ENCODE measurements at regions not wholly inside any gene's neighbourhood (a gene's known extent, or its start where the extent isn't known, plus 50 kb on each side); places are given as distances from the start of the nearest gene placed in this dataset.

DNA sequence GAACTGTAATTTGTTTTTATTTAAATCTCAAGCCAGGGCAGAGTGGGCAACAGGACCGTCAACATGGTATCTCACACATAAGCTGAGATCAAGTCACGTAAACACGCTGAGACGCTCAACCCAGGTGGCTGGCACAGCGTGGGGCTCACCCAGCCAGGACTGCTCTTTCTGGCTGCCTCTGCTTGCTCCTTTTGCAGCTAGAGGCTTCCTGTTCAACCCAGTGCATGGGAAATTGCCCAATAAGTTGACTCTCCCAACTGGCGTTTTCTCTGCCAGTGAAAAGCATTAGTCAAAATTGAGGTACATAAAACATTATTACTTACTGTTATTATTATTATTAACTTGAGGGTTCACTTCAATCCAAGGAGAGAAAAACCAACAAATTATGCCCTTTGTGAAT, 398.1 kb downstream of the NR2F2 start:
- no peaks in the 10 kb centered on the region for H3K4me1 ChIP-seq (ENCODE audit: insufficient read depth, low read length)
- ChIA-PET POLR2A (no interaction called here), CTCF (ENCODE audit: low intra/inter-chr PET ratio, low total read pairs) (no interaction called here)
- H3K79me2 ChIP-seq (ENCODE audit: insufficient read depth, low read length), result no peaks in the 10 kb centered on the region
- intact Hi-C loops (cut with micrococcal nuclease; ENCODE audit: unreplicated experiment), result no loop called here
- no peaks in the 10 kb centered on the region for H3K36me3 ChIP-seq (replicated peaks in 1 of 2; ENCODE audit: control insufficient read depth in 1 of 2, insufficient read depth in 2 of 2, low read length in 2 of 2)
- H3K9ac ChIP-seq (ENCODE audit: insufficient read depth, low read depth, low read length), result no peak overlapping the region
- no peak for FAIRE-seq
- no peak for ATAC-seq
- WGBS (ENCODE audit: low lambda C conversion rate), result 6% methylated on average over 6 of the region's 6 CpGs
- no peak for DNase-seq (ENCODE audit: low spot score)
- H3K4me3 ChIP-seq (replicated peaks in 1 of 3; ENCODE audit: insufficient read depth in 1 of 3, low read depth in 2 of 3, low read length in 3 of 3), result no peak overlapping the region
- TF ChIP-seq CC2D1A (CRISPR knock-in tag; IDR thresholded peaks at IDR 0.05), result no peak
- TF ChIP-seq TEAD2 (CRISPR knock-in tag; IDR thresholded peaks at IDR 0.05), result no peak
- no peak for TF ChIP-seq IKZF1 (IDR thresholded peaks at IDR 0.05)
- no peak for TF ChIP-seq ZNF468 (CRISPR knock-in tag; IDR thresholded peaks at IDR 0.05)
- TF ChIP-seq POLR2A (IDR thresholded peaks at IDR 0.05; ENCODE audit: insufficient read depth in 1 of 2, low read depth in 2 of 2, low read length in 2 of 2), result no peak
- TF ChIP-seq HDAC2 (CRISPR knock-in tag; IDR thresholded peaks at IDR 0.05), result no peak
- no peak for TF ChIP-seq ZNF10 (CRISPR knock-in tag; IDR thresholded peaks at IDR 0.05; ENCODE audit: borderline replicate concordance, low read depth)
- TF ChIP-seq SNAI1 (CRISPR knock-in tag; IDR thresholded peaks at IDR 0.05; ENCODE audit: borderline replicate concordance), result no peak
- no peak for TF ChIP-seq RBM39 (IDR thresholded peaks at IDR 0.05; ENCODE audit: low read depth, low read length, poor library complexity, severe bottlenecking)
- TF ChIP-seq, protein P1, sequence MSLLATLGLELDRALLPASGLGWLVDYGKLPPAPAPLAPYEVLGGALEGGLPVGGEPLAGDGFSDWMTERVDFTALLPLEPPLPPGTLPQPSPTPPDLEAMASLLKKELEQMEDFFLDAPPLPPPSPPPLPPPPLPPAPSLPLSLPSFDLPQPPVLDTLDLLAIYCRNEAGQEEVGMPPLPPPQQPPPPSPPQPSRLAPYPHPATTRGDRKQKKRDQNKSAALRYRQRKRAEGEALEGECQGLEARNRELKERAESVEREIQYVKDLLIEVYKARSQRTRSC (CRISPR knock-in tag; IDR thresholded peaks at IDR 0.05; ENCODE audit: low read depth), result no peak
- TF ChIP-seq, protein P2, sequence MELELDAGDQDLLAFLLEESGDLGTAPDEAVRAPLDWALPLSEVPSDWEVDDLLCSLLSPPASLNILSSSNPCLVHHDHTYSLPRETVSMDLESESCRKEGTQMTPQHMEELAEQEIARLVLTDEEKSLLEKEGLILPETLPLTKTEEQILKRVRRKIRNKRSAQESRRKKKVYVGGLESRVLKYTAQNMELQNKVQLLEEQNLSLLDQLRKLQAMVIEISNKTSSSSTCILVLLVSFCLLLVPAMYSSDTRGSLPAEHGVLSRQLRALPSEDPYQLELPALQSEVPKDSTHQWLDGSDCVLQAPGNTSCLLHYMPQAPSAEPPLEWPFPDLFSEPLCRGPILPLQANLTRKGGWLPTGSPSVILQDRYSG (CRISPR knock-in tag; IDR thresholded peaks at IDR 0.05), result no peak
- TF ChIP-seq ZNF431 (CRISPR knock-in tag; IDR thresholded peaks at IDR 0.05; ENCODE audit: borderline replicate concordance, low read depth), result no peak
- no peak for TF ChIP-seq EED (CRISPR knock-in tag; IDR thresholded peaks at IDR 0.05)
- no peak for TF ChIP-seq BHLHE40 (IDR thresholded peaks at IDR 0.05; ENCODE audit: low read length)
- TF ChIP-seq NFYB (CRISPR knock-in tag; IDR thresholded peaks at IDR 0.05), result no peak
- TF ChIP-seq, protein P3, sequence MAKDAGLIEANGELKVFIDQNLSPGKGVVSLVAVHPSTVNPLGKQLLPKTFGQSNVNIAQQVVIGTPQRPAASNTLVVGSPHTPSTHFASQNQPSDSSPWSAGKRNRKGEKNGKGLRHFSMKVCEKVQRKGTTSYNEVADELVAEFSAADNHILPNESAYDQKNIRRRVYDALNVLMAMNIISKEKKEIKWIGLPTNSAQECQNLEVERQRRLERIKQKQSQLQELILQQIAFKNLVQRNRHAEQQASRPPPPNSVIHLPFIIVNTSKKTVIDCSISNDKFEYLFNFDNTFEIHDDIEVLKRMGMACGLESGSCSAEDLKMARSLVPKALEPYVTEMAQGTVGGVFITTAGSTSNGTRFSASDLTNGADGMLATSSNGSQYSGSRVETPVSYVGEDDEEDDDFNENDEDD (CRISPR knock-in tag; IDR thresholded peaks at IDR 0.05; ENCODE audit: borderline replicate concordance), result no peak
- no peak for TF ChIP-seq ZNF207 (IDR thresholded peaks at IDR 0.05; ENCODE audit: borderline replicate concordance)
- TF ChIP-seq XBP1 (CRISPR knock-in tag; IDR thresholded peaks at IDR 0.05), result no peak
- TF ChIP-seq PAX8 (CRISPR knock-in tag; IDR thresholded peaks at IDR 0.05; ENCODE audit: borderline replicate concordance), result no peak
- no peak for TF ChIP-seq POLR2AphosphoS5 (IDR thresholded peaks at IDR 0.05; ENCODE audit: low read depth, low read length)
- no peak overlapping the region for H2AFZ ChIP-seq (ENCODE audit: low read length)
- no TSS peak for BruUV-seq (replicated peaks)
- no peaks in the 10 kb centered on the region for H3K27me3 ChIP-seq (ENCODE audit: control insufficient read depth in 1 of 2, insufficient read depth in 2 of 2, low read length in 2 of 2)
- no peak overlapping the region for H3K27ac ChIP-seq (ENCODE audit: extremely low read length, insufficient read depth, low read length)
- no peaks in the 10 kb centered on the region for H3K9me3 ChIP-seq (ENCODE audit: low read length)
- H3K4me2 ChIP-seq (ENCODE audit: low read depth, low read length), result no peak overlapping the region
- in situ Hi-C loops (cut with HindIII; ENCODE audit: extremely low pct_ligation_motif_present, low pct_unique_long_range_greater_than_20kb), result no loop called here
- H4K20me1 ChIP-seq (ENCODE audit: insufficient read depth, low read length), result no peaks in the 10 kb centered on the region

Measured in HepG2 (cell line).